ENCODE measurements at regions not wholly inside any gene's neighbourhood (a gene's known extent, or its start where the extent isn't known, plus 50 kb on each side); places are given as distances from the start of the nearest gene placed in this dataset.
"Not testable (repeated sequence)": the region's sequence is repeated elsewhere in the genome, so short reads cannot be mapped to it uniquely, and the experiment has no call there.

GRCh38 chr10:30160271-30160982, 101.0 kb upstream of the JCAD start:
- intact Hi-C loops (cut with DNase I; ENCODE audit: low total_unique reads), result no loop called here
- TF ChIP-seq EP300 (IDR thresholded peaks at IDR 0.05) (no peak), CTCF (IDR thresholded peaks at IDR 0.05) (no peak), POLR2A (IDR thresholded peaks at IDR 0.05) (no peak), POLR2AphosphoS5 (IDR thresholded peaks at IDR 0.05) (no peak)
- Histone ChIP-seq H3K27ac (no peak overlapping the region), H3K4me3 (no peak overlapping the region), H3K36me3 (no peaks in the 10 kb centered on the region), H3K9me3 (no peaks in the 10 kb centered on the region), H3K4me1 (peaks cover 0 to 6% (median 0%) of the 10 kb centered on the region in 4 donors), H3K27me3 (no peaks in the 10 kb centered on the region)
- 31 to 44% (median 34%) methylated on average over 6 of the region's 6 CpGs for WGBS, 5 donors
- DNase-seq, result peak in 1 of 2 donors; percentile 20

- H3K27me3 ChIP-seq; H3K4me1 ChIP-seq; H3K36me3 ChIP-seq; intact Hi-C loops (cut with DNase I; ENCODE audit: low total_unique reads); DNase-seq; H3K9me3 ChIP-seq; H3K27ac ChIP-seq; H3K4me3 ChIP-seq: not testable (repeated sequence)
- WGBS, 5 donors, result 89 to 96% (median 90%) methylated on average over 2 of the region's 2 CpGs
These were observed 100.2 kb upstream of the JCAD start for GRCh38 chr10:30159614-30160013.

- Histone ChIP-seq H3K36me3 (no peaks in the 10 kb centered on the region), H3K4me1 (peaks cover 0 to 6% (median 0%) of the 10 kb centered on the region in 4 donors), H3K27ac (no peak overlapping the region), H3K4me3 (no peak overlapping the region), H3K9me3 (no peaks in the 10 kb centered on the region), H3K27me3 (no peaks in the 10 kb centered on the region)
- TF ChIP-seq POLR2AphosphoS5 (IDR thresholded peaks at IDR 0.05) (no peak), POLR2A (IDR thresholded peaks at IDR 0.05) (no peak), EP300 (IDR thresholded peaks at IDR 0.05) (no peak)
- intact Hi-C loops (cut with DNase I; ENCODE audit: low total_unique reads), result no loop called here
- 53 to 67% (median 66%) methylated on average over 2 of the region's 2 CpGs for WGBS, 5 donors
- no peak for DNase-seq
These were observed 99.1 kb upstream of the JCAD start for GRCh38 chr10:30158325-30158960.

GRCh38 chr10:30155401-30155800, 96.0 kb upstream of the JCAD start:
- Histone ChIP-seq H3K36me3 (no peaks in the 10 kb centered on the region), H3K4me3 (no peak overlapping the region), H3K27ac (no peak overlapping the region), H3K27me3 (no peaks in the 10 kb centered on the region), H3K9me3 (no peaks in the 10 kb centered on the region), H3K4me1 (peaks cover 0 to 4% (median 0%) of the 10 kb centered on the region in 4 donors)
- intact Hi-C loops (cut with DNase I; ENCODE audit: low total_unique reads), result no loop called here
- peak in 1 of 2 donors; percentile 30 for DNase-seq
- TF ChIP-seq CTCF (IDR thresholded peaks at IDR 0.05), result no peak
- no peak for TF ChIP-seq EP300 (IDR thresholded peaks at IDR 0.05)
- TF ChIP-seq POLR2A (IDR thresholded peaks at IDR 0.05), result no peak
- TF ChIP-seq POLR2AphosphoS5 (IDR thresholded peaks at IDR 0.05), result no peak
- 37 to 65% (median 59%) methylated on average over 4 of the region's 4 CpGs for WGBS, 5 donors

- Histone ChIP-seq H3K36me3 (no peaks in the 10 kb centered on the region), H3K27me3 (no peaks in the 10 kb centered on the region), H3K9me3 (no peaks in the 10 kb centered on the region), H3K4me3 (no peak overlapping the region), H3K27ac (no peak overlapping the region), H3K4me1 (no peaks in the 10 kb centered on the region)
- no peak for DNase-seq
- 67 to 100% (median 71%) methylated on average over 1 of the region's 1 CpG for WGBS, 5 donors
- intact Hi-C loops (cut with DNase I; ENCODE audit: low total_unique reads), result no loop called here
- no peak for TF ChIP-seq POLR2AphosphoS5 (IDR thresholded peaks at IDR 0.05)
- TF ChIP-seq EP300 (IDR thresholded peaks at IDR 0.05), result no peak
- no peak for TF ChIP-seq CTCF (IDR thresholded peaks at IDR 0.05)
- TF ChIP-seq POLR2A (IDR thresholded peaks at IDR 0.05), result no peak
These were observed 95.2 kb upstream of the JCAD start for GRCh38 chr10:30154561-30154960.

Measured in stomach (tissue), 8 donors.